GM06990 (cell line): ENCODE measurements at regions not wholly inside any gene's neighbourhood (a gene's known extent, or its start where the extent isn't known, plus 50 kb on each side); places are given as distances from the start of the nearest gene placed in this dataset.

ENCODE experiments used
- DNase-seq: peaks from one replicate; pipeline ENCODE4 v3.0.0-alpha.2; 2011; ENCODE audit not compliant: insufficient read length; ENCODE audit errors: extremely low read depth
- H3K27me3 ChIP-seq: replicated peaks from 2 replicates; pipeline ENCODE4 v1.6.0; 2011; ENCODE audit warnings: low read length; ENCODE audit not compliant: control insufficient read depth, insufficient read depth
- H3K36me3 ChIP-seq: 2 replicates; pipeline ENCODE4 v1.5.1; 2011; ENCODE audit warnings: low read length; ENCODE audit not compliant: control insufficient read depth, insufficient read depth
- H3K4me3 ChIP-seq: replicated peaks from 2 replicates; pipeline ENCODE4 v1.5.1; 2011; ENCODE audit warnings: low read depth, mild to moderate bottlenecking, control low read depth, low read length
- CTCF ChIP-seq: IDR thresholded peaks from 2 replicates; pipeline ENCODE4 v1.5.1; 2011; ENCODE audit warnings: low read length, control low read depth, mild to moderate bottlenecking, inconsistent platforms; ENCODE audit not compliant: insufficient read depth, poor library complexity, severe bottlenecking

GRCh38 chr10:64096941-64097340 lies 575.7 kb downstream of the REEP3 start:
- H3K36me3 ChIP-seq: no peaks in the 10 kb centered on the region
- TF ChIP-seq CTCF: no peak
- H3K27me3 ChIP-seq: no peaks in the 10 kb centered on the region; the same call in 1 of the 2 replicates
- H3K4me3 ChIP-seq: no peak overlapping the region
- no peak for DNase-seq

- DNase-seq: no peak
- no peak overlapping the region for H3K4me3 ChIP-seq
- TF ChIP-seq CTCF: no peak
- no peaks in the 10 kb centered on the region for H3K36me3 ChIP-seq
- H3K27me3 ChIP-seq: no peaks in the 10 kb centered on the region; the same call in 1 of the 2 replicates
Measured at GRCh38 chr10:64097391-64098122, 576.4 kb downstream of the REEP3 start.

- DNase-seq: no peak
- no peaks in the 10 kb centered on the region for H3K36me3 ChIP-seq
- H3K4me3 ChIP-seq: no peak overlapping the region
- H3K27me3 ChIP-seq: no peaks in the 10 kb centered on the region; the same call in 1 of the 2 replicates
- TF ChIP-seq CTCF: no peak
Measured at GRCh38 chr10:64098994-64099393, 577.8 kb downstream of the REEP3 start.

GRCh38 chr10:64101606-64102263 lies 580.5 kb downstream of the REEP3 start:
- TF ChIP-seq CTCF: no peak
- H3K27me3 ChIP-seq: no peaks in the 10 kb centered on the region; the same call in 1 of the 2 replicates

GRCh38 chr10:64102264-64102633 lies 581.0 kb downstream of the REEP3 start:
- no peaks in the 10 kb centered on the region for H3K36me3 ChIP-seq
- no peak for TF ChIP-seq CTCF
- no peak overlapping the region for H3K4me3 ChIP-seq
- no peak for DNase-seq
- H3K27me3 ChIP-seq: no peaks in the 10 kb centered on the region; the same call in 1 of the 2 replicates

More at GRCh38 chr10:64101606-64102263, 580.5 kb downstream of the REEP3 start:
- Histone ChIP-seq H3K4me3 (no peak overlapping the region), H3K36me3 (no peaks in the 10 kb centered on the region)
- no peak for DNase-seq
